ENCODE measurements at regions not wholly inside any gene's neighbourhood (a gene's known extent, or its start where the extent isn't known, plus 50 kb on each side); places are given as distances from the start of the nearest gene placed in this dataset.

DNA sequence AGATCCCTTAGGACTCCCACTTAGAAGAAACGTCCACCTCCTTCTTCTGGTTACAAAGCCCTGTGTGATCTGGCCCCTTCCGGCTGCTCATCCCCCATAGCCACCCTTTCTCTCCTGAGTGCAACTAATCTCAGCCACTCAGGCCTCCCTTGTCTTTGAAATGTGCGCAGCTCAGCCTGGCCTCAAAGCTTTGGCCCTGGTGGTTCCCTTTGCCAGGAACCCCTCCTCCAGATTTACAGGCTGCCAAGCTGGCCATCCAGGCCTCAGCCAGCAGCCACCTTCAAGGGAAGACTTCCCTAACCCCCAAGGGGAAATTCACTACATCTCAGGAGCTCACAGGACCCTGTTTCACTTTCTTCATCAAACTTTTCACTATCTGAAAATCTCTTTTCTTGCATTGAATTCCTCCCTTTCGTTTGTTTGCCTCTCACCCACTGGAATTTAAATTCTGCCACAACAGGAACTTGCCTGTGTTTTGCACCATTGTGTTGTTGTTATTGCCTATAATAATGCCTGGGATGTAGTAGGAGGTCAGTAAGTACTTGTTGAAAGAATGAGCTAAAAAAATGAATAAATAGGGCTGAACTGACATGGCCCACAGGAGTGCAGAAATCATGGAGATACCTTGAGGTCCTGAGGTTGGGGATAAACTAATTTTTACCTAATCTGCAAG is 109.5 kb upstream of the PFN2 start:
- no peak for DNase-seq

GRCh38 chr3:150079029-150079739 is 108.5 kb upstream of the PFN2 start:
- DNase-seq = peak; percentile 98

DNA sequence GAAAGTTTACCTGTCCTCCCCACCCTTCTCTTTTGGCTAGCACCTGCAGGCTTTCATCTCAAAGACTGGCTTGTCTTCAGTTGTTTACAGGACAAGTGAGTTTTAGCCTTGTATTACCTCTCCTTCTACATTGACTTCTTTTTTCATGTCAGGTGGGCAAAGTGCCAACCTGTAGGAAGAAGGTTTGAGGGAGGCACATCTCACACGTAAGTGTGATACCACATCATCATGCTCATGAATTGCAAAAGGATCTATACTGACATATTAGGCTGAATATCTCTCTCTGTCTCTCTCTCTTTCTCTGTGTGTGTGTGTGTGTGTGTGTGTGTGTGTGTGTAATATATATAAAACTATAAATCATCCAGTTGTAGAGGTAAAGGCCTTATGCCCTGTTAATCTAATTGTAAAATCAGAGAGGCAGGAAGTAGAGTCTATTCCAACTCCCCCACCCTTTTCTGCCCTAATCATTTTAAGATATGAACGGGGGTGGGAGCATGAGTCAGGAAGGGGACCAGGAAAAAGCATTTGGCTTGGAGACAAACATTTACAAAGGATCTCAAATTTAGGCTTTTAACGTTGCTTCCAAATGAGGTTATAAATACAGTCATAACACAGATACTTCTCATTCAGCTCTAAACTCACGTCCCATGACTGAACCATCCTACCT is 107.0 kb upstream of the PFN2 start:
- peak; percentile 89 for DNase-seq

- DNase-seq = no peak
Measured at GRCh38 chr3:150077107-150077506, 106.4 kb upstream of the PFN2 start.

GRCh38 chr3:150076443-150076842 is 105.7 kb upstream of the PFN2 start:
- no peak for DNase-seq

GRCh38 chr3:150075417-150075865 is 104.7 kb upstream of the PFN2 start:
- DNase-seq = no peak

GRCh38 chr3:150074697-150075416 is 104.2 kb upstream of the PFN2 start:
- DNase-seq = no peak

- no peak for DNase-seq
Measured at GRCh38 chr3:150074277-150074676, 103.6 kb upstream of the PFN2 start.

GRCh38 chr3:150073513-150073912 is 102.8 kb upstream of the PFN2 start:
- DNase-seq = no peak

DNA sequence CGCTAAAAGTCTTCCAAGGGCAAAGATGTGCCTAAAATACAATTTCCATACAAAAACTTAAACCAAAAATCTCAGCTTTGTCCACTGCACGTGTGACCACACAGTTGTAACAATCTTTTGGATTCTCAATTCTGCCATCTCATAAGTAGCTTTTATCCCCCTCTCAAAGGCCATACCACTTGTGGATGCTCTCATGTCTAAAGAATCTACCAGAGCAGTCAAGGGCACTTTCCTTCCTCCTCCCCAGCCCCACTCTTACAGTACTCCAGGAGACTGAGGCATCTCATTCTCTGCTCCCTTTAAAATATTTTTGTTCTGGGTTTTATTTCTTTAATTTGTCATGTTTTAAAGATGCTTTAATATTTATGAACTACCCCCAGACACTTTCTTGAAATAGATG is 102.3 kb upstream of the PFN2 start:
- peak; percentile 71 for DNase-seq

- no peak for DNase-seq
Measured at GRCh38 chr3:150072576-150072975, 101.9 kb upstream of the PFN2 start.

- no peak for DNase-seq
Measured at GRCh38 chr3:150070271-150070670, 99.6 kb upstream of the PFN2 start.

DNA sequence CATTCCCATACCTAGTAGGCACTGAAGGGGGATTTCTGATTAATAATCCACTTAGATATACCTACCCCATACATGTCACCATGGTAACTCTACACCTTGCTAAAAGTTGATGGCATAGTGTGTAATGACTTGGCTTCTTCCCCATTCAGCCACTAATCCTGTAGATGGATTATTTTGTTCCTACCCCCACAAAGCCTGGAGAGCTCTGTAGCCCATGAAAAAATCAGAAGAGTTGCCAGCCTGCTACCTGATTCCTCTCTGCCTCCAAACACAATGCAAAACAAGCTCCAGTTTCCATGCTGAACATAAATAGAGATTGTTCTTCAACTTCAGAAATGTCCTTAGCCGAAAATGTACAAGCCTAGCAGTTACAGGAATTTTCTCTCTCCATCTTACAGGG is 98.9 kb upstream of the PFN2 start:
- DNase-seq = no peak

DNA sequence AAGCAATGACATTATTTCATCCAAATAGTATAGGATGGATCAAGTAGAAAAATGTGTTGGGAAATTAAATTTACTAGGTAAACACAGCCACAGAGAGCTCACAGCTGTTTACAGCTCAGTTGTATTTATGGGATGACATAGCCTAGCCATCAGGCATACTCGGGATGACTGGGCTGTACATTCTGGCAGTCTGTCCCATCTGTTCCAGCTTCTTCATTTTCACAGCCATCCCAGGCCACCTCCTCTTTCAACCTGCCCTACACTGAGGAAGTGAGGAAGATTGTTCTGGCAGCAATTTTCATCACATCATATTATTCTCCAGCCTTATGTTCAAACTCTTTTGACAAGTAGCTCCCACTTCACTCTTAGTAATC is 98.4 kb upstream of the PFN2 start:
- DNase-seq = no peak

DNA sequence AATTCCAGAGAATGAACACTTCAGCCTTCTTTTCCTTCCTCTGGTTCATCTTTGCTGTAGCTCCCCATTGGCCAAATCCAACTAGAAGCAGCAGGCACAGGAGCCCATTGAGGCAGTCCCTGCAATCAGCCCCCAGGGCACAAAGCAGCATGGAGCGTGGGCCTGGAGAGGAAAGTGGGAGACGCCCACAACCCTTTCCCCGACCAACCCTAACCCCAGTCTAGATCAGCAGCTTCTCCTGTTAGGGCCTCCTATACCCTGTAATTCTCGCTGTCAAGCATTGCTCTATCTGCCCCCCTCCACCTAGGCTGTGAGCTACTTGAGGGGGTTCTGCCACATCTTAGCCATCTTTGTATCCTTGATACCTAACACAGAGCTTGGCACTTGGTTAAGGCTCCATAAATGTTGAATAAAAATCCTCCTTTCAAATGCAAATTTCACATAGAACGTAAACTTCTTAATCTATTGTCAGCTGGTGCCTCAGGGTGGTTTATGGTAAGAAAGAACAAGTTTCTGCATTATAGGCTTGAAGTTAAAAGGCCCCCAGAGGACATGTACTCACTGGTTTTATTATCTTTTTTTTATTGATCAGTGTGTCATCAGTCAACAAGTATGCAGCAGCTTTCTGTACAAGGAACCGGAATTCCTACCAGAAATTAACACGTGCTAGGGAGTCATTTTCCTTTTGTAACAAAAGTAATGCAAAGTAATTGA is 97.9 kb upstream of the PFN2 start:
- DNase-seq = no peak

- no peak for DNase-seq
Measured at GRCh38 chr3:150067561-150067960, 96.9 kb upstream of the PFN2 start.

- no peak for DNase-seq
Measured at GRCh38 chr3:150064971-150065370, 94.3 kb upstream of the PFN2 start.

DNA sequence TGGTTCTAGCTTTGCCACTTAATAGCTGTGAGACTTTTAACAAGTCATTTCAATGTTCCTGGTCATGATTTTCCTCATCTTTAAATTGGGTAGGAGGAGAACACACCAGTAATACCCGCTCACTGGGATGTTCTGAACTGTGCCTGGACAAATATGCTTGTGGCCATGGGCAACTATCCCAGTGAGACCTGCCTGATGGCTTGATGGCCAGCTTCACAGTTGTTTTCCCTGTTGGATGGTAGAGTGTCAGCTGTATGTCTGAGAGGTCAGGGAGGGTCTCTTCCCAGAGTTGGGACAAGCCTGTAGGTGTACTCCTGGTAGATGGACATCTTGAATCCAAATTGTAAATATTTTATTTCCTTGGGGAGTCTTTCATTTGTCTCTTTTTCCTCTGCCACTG is 92.5 kb upstream of the PFN2 start:
- DNase-seq = no peak

DNA sequence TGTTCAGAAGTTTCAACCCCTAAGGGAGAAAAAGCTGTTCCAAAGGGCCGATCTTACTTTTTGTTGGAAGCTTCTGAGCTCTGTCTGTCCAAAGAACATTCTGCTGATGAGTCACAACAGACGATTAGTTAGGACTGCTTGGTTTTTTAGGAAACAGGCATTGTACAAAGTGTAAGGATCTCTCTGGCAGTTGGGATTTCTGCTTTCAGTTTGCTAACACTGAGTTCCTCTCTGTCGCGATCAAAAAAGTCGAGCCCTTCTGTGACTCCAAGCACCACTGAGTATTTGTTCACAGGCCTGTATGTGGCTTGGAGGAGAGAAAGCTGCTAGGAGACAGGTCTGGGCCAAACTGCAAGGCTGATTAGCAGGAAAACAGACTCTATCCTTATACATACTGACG is 91.8 kb upstream of the PFN2 start:
- DNase-seq = peak; percentile 73

DNA sequence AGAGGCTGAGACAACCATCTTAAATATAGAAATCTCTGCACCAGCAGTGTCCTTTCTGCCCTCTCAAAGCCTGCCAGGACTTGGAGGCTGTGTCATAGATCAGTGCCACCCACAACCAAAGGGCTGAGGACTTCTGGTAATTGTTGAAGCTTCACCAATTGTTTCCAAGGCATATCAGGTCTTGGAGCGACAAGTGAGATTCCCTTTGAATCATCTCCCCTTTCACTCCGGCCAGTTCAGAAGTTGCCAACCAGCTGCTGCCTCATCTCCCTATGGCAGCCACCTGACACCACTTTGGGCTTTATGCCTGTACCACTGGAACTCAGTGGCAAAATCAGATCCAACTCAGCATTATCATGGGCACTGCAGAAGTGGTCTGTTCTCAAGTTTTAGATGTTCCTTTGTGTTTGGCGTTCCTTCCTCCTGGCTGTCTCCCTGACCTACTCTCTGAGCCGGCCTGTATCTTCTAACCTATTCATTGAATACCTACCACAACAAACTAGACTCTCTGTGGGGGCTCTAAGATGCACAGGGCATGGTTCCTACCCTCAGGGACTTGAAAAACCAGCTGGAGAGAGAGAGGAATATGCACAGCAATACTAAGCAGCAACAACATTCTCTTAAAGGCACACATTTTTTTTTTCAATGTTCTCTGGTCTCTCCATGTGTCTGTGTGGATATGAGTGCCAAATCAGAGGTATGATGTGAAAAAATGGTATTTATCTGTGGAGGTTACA is 90.8 kb upstream of the PFN2 start:
- no peak for DNase-seq

DNA sequence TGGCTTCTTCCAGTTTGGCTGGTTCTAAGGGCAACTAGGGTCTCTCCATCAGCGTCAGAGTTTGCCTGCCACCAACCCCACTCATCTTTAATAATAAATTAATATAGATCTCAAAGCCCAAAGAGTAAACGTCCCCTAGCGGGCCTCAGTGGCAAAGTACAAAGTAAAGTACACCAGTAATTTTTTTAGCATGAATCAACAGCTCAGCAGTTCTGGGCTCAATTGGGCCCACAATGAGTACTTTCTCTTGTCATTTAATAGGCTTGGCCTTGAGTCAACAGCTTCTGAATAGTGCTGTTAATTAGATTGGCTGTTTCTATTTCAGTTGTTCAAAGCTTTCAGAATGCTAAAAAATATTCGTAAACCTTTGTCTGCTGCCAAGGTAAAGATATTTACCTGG is 89.0 kb upstream of the PFN2 start:
- no peak for DNase-seq

GRCh38 chr3:150059241-150059640 is 88.5 kb upstream of the PFN2 start:
- DNase-seq = no peak

All from fibroblast of skin of right biceps (primary cell).